Uterus (tissue), 2 donors: ENCODE measurements at regions not wholly inside any gene's neighbourhood (a gene's known extent, or its start where the extent isn't known, plus 50 kb on each side); places are given as distances from the start of the nearest gene placed in this dataset.

Experiments
- POLR2A ChIP-seq, 2 donors: fragments of 450-650 bp; IDR thresholded peaks; one replicate each; pipeline ENCODE4 v1.6.1; 2016; ENCODE audit warnings: antibody characterized with exemption in 2 of 2, mild to moderate bottlenecking in 1 of 2, moderate library complexity in 1 of 2
- TF ChIP-seq, protein P1 (sequence below), 4 experiments: fragments of 200-600 bp in 2 of 4; fragments of 450-650 bp in 2 of 4; sonication (generic) in 2 of 4; IDR thresholded peaks; one replicate each; pipeline ENCODE4 v1.5.1; 2016 to 2019; ENCODE audit warnings: antibody characterized with exemption in 4 of 4, mild to moderate bottlenecking in 2 of 4, moderate library complexity in 1 of 4

GRCh38 chr16:72241008-72241407, 69.1 kb upstream of the PMFBP1 start:
- TF ChIP-seq, protein P1, sequence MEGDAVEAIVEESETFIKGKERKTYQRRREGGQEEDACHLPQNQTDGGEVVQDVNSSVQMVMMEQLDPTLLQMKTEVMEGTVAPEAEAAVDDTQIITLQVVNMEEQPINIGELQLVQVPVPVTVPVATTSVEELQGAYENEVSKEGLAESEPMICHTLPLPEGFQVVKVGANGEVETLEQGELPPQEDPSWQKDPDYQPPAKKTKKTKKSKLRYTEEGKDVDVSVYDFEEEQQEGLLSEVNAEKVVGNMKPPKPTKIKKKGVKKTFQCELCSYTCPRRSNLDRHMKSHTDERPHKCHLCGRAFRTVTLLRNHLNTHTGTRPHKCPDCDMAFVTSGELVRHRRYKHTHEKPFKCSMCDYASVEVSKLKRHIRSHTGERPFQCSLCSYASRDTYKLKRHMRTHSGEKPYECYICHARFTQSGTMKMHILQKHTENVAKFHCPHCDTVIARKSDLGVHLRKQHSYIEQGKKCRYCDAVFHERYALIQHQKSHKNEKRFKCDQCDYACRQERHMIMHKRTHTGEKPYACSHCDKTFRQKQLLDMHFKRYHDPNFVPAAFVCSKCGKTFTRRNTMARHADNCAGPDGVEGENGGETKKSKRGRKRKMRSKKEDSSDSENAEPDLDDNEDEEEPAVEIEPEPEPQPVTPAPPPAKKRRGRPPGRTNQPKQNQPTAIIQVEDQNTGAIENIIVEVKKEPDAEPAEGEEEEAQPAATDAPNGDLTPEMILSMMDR (IDR thresholded peaks at IDR 0.05) = no peak
- TF ChIP-seq POLR2A (IDR thresholded peaks at IDR 0.05) = no peak
